H9 (cell line): ENCODE measurements at regions not wholly inside any gene's neighbourhood (a gene's known extent, or its start where the extent isn't known, plus 50 kb on each side); places are given as distances from the start of the nearest gene placed in this dataset.

Experiments used
- DNase-seq: peaks from one replicate; pipeline ENCODE4 v3.0.0-alpha.2; 2017
- H2AFZ ChIP-seq: one replicate; pipeline ENCODE4 v1.6.1; 2013; ENCODE audit warnings: mild to moderate bottlenecking, low read length, control low read depth, moderate library complexity
- H2AK5ac ChIP-seq: 2 replicates; pipeline ENCODE4 v1.6.1; 2013; ENCODE audit warnings: low read length, control low read depth, mixed read lengths; ENCODE audit not compliant: insufficient read length
- H2BK120ac ChIP-seq: one replicate; pipeline ENCODE4 v1.6.1; 2013; ENCODE audit warnings: low read depth, mild to moderate bottlenecking, low read length, control low read depth, inconsistent platforms; ENCODE audit not compliant: poor library complexity, severe bottlenecking
- H2BK12ac ChIP-seq: 2 replicates; pipeline ENCODE4 v1.6.1; 2013; ENCODE audit warnings: low read length, control low read depth, mixed read lengths, low read depth; ENCODE audit not compliant: insufficient read length
- H2BK15ac ChIP-seq: 2 replicates; pipeline ENCODE4 v1.6.1; 2013; ENCODE audit warnings: low read depth, low read length, control low read depth
- H2BK20ac ChIP-seq: one replicate; pipeline ENCODE4 v1.6.1; 2013; ENCODE audit warnings: low read depth, mild to moderate bottlenecking, low read length, control low read depth, inconsistent platforms; ENCODE audit not compliant: poor library complexity, severe bottlenecking
- H2BK5ac ChIP-seq: 2 replicates; pipeline ENCODE4 v1.6.1; 2013; ENCODE audit warnings: low read length, control low read depth, mixed read lengths; ENCODE audit not compliant: insufficient read length
- H3K14ac ChIP-seq: 2 replicates; pipeline ENCODE4 v1.6.1; 2013; ENCODE audit warnings: low read length, control low read depth; ENCODE audit not compliant: insufficient read depth
- H3K18ac ChIP-seq: 2 replicates; pipeline ENCODE4 v1.6.1; 2013; ENCODE audit warnings: low read depth, mild to moderate bottlenecking, mixed read lengths, low read length, control low read depth; ENCODE audit not compliant: insufficient read length
- H3K23ac ChIP-seq: 2 replicates; pipeline ENCODE4 v1.6.1; 2013; ENCODE audit warnings: low read length, control low read depth, mixed read lengths, low read depth; ENCODE audit not compliant: insufficient read length
- H3K23me2 ChIP-seq: 2 replicates; pipeline ENCODE4 v1.6.1; 2013; ENCODE audit warnings: low read depth, mild to moderate bottlenecking, mixed read lengths, low read length, control low read depth; ENCODE audit not compliant: insufficient read length, poor library complexity, severe bottlenecking
- H3K27ac ChIP-seq: 2 replicates; pipeline ENCODE4 v1.5.1; 2013; ENCODE audit warnings: low read length, control low read depth, mixed read lengths, low read depth; ENCODE audit not compliant: insufficient read length
- H3K27me3 ChIP-seq: 2 replicates; pipeline ENCODE4 v1.6.1; 2013; ENCODE audit warnings: low read length, control low read depth, inconsistent platforms; ENCODE audit not compliant: insufficient read depth
- H3K4ac ChIP-seq: 2 replicates; pipeline ENCODE4 v1.6.1; 2013; ENCODE audit warnings: low read depth, mild to moderate bottlenecking, control low read depth, inconsistent platforms, low read length, moderate library complexity
- H3K4me1 ChIP-seq: 2 replicates; pipeline ENCODE4 v1.6.1; 2013; ENCODE audit warnings: low read length, control low read depth, inconsistent platforms; ENCODE audit not compliant: insufficient read depth
- H3K4me2 ChIP-seq: 2 replicates; pipeline ENCODE4 v1.6.1; 2013; ENCODE audit warnings: low read length, control low read depth, mixed read lengths; ENCODE audit not compliant: insufficient read length, insufficient read depth
- H3K56ac ChIP-seq: 2 replicates; pipeline ENCODE4 v1.6.1; 2013; ENCODE audit warnings: low read depth, mild to moderate bottlenecking, mixed read lengths, low read length, control low read depth; ENCODE audit not compliant: insufficient read length
- H3K79me1 ChIP-seq: 2 replicates; pipeline ENCODE4 v1.6.1; 2013; ENCODE audit warnings: low read depth, mild to moderate bottlenecking, moderate library complexity, low read length, control low read depth, inconsistent platforms; ENCODE audit not compliant: insufficient read depth, poor library complexity, severe bottlenecking
- H3K79me2 ChIP-seq: 2 replicates; pipeline ENCODE4 v1.6.1; 2013; ENCODE audit warnings: low read length, control low read depth, inconsistent platforms; ENCODE audit not compliant: insufficient read depth
- H3K9ac ChIP-seq: 2 replicates; pipeline ENCODE4 v1.6.1; 2013; ENCODE audit warnings: low read length, control low read depth, mixed read lengths; ENCODE audit not compliant: insufficient read length; ENCODE audit errors: extremely low read depth
- H3K9me3 ChIP-seq: one replicate; pipeline ENCODE4 v1.6.1; 2013; ENCODE audit warnings: low read depth, low read length, inconsistent platforms; ENCODE audit not compliant: control insufficient read depth
- H3T11ph ChIP-seq: one replicate; pipeline ENCODE4 v1.6.1; 2013; ENCODE audit warnings: mild to moderate bottlenecking, low read length, control low read depth, inconsistent platforms
- H4K20me1 ChIP-seq: one replicate; pipeline ENCODE4 v1.6.1; 2013; ENCODE audit not compliant: control insufficient read depth, insufficient read length, insufficient read depth
- H4K5ac ChIP-seq: 2 replicates; pipeline ENCODE4 v1.6.1; 2013; ENCODE audit warnings: low read depth, mild to moderate bottlenecking, mixed read lengths, low read length, control low read depth; ENCODE audit not compliant: insufficient read length
- H4K8ac ChIP-seq: replicated peaks from 2 replicates; pipeline ENCODE4 v1.6.1; 2013; ENCODE audit warnings: low read length, control low read depth, mixed read lengths, low read depth; ENCODE audit not compliant: insufficient read length
- H4K91ac ChIP-seq: 2 replicates; pipeline ENCODE4 v1.6.1; 2013; ENCODE audit warnings: low read depth, mild to moderate bottlenecking, moderate library complexity, mixed read lengths, low read length, control low read depth; ENCODE audit not compliant: insufficient read length
- H3K27ac Mint-ChIP-seq, 3 experiments: 2 replicates in 2 of 3; 3 replicates in 1 of 3; pipeline ENCODE4 v1.8.0; 2020 to 2021; ENCODE audit warnings: mixed read lengths in 3 of 3, mild to moderate bottlenecking in 1 of 3, moderate library complexity in 1 of 3
- H3K27me3 Mint-ChIP-seq: 2 replicates; pipeline ENCODE4 v1.8.0; 2021; ENCODE audit warnings: low read depth, mild to moderate bottlenecking, moderate library complexity, mixed read lengths
- H3K36me3 Mint-ChIP-seq, 3 experiments: 2 replicates in 2 of 3; 3 replicates in 1 of 3; pipeline ENCODE4 v1.8.0; 2020 to 2021; ENCODE audit warnings: low read depth in 3 of 3, mixed read lengths in 3 of 3; ENCODE audit not compliant: insufficient read depth in 1 of 3
- H3K4me1 Mint-ChIP-seq, 2 experiments: 2 replicates each; pipeline ENCODE4 v1.8.0; 2020; ENCODE audit warnings: mixed read lengths in 2 of 2
- H3K4me3 Mint-ChIP-seq, 2 experiments: 2 replicates in 1 of 2; 3 replicates in 1 of 2; pipeline ENCODE4 v1.8.0; 2020 to 2021; ENCODE audit warnings: mild to moderate bottlenecking in 2 of 2, mixed read lengths in 2 of 2, moderate library complexity in 1 of 2
- H3K9me3 Mint-ChIP-seq, 2 experiments: 2 replicates in 1 of 2; 3 replicates in 1 of 2; pipeline ENCODE4 v1.8.0; 2020; ENCODE audit warnings: mild to moderate bottlenecking in 2 of 2, mixed read lengths in 2 of 2, moderate library complexity in 1 of 2
- CTCF ChIP-seq: fragments of 200-600 bp; sonication (generic); conservative IDR thresholded peaks from 3 replicates; pipeline ENCODE4 v1.8.0; 2021; ENCODE audit warnings: antibody characterized with exemption, mild to moderate bottlenecking

GRCh38 chr15:34650177-34650576 lies 66.7 kb upstream of the GOLGA8B start:
- Histone ChIP-seq H4K20me1 (no peaks in the 10 kb centered on the region), H3K14ac (no peak overlapping the region), H2BK15ac (no peak overlapping the region), H2AFZ (no peak overlapping the region), H3K4me1 (no peaks in the 10 kb centered on the region), H3T11ph (no peak overlapping the region), H3K27me3 (no peaks in the 10 kb centered on the region), H4K8ac (no peak overlapping the region), H3K9me3 (no peaks in the 10 kb centered on the region), H2AK5ac (no peak overlapping the region), H3K56ac (no peak overlapping the region), H4K91ac (no peak overlapping the region), H2BK20ac (no peak overlapping the region), H3K27ac (no peak overlapping the region), H4K5ac (no peak overlapping the region), H2BK12ac (no peak overlapping the region), H3K79me2 (no peaks in the 10 kb centered on the region), H2BK120ac (no peak overlapping the region), H3K79me1 (no peaks in the 10 kb centered on the region), H2BK5ac (no peak overlapping the region), H3K23ac (no peak overlapping the region), H3K9ac (no peak overlapping the region), H3K4ac (no peak overlapping the region), H3K23me2 (no peaks in the 10 kb centered on the region), H3K18ac (no peak overlapping the region), H3K4me2 (no peak overlapping the region)
- TF ChIP-seq CTCF, result no peak
- Mint-ChIP-seq H3K4me3 (no peak overlapping the region), H3K27ac (peak overlapping the region in 1 of 3 experiments; percentile 49; a peak in 1 of 7 replicates), H3K9me3 (no peaks in the 10 kb centered on the region; a peak in 1 of 5 replicates), H3K4me1 (peaks cover 12 to 16% of the 10 kb centered on the region in 2 experiments), H3K36me3 (no peaks in the 10 kb centered on the region), H3K27me3 (no peaks in the 10 kb centered on the region)
- DNase-seq, result no peak
